ENCODE measurements at regions not wholly inside any gene's neighbourhood (a gene's known extent, or its start where the extent isn't known, plus 50 kb on each side); places are given as distances from the start of the nearest gene placed in this dataset.

DNA sequence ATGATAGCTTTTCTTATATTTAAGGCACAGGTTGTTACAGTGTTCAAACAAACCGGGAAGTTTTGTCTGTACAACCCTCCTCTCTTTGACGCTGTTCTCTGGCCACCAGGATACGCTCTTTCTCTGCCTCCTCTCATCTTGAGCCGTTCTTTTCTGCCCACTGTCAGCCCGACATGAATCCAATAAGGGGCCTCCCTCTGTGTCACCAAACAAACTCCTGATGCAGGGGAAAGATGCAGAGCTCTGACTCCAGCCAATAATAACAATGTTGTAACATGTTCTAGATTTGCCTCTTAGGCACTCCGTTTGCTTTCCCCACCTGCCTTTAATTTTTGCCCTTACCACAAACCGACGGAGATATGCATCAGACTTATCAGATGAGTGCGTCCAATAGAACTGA is 449.3 kb downstream of the SLC4A3 start (continued):
- TF ChIP-seq, protein P1, sequence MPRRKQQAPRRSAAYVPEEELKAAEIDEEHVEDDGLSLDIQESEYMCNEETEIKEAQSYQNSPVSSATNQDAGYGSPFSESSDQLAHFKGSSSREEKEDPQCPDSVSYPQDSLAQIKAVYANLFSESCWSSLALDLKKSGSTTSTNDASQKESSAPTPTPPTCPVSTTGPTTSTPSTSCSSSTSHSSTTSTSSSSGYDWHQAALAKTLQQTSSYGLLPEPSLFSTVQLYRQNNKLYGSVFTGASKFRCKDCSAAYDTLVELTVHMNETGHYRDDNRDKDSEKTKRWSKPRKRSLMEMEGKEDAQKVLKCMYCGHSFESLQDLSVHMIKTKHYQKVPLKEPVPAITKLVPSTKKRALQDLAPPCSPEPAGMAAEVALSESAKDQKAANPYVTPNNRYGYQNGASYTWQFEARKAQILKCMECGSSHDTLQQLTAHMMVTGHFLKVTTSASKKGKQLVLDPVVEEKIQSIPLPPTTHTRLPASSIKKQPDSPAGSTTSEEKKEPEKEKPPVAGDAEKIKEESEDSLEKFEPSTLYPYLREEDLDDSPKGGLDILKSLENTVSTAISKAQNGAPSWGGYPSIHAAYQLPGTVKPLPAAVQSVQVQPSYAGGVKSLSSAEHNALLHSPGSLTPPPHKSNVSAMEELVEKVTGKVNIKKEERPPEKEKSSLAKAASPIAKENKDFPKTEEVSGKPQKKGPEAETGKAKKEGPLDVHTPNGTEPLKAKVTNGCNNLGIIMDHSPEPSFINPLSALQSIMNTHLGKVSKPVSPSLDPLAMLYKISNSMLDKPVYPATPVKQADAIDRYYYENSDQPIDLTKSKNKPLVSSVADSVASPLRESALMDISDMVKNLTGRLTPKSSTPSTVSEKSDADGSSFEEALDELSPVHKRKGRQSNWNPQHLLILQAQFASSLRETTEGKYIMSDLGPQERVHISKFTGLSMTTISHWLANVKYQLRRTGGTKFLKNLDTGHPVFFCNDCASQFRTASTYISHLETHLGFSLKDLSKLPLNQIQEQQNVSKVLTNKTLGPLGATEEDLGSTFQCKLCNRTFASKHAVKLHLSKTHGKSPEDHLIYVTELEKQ (tag by site-specific recombination; IDR thresholded peaks at IDR 0.05; ENCODE audit: borderline replicate concordance), result no peak
- TF ChIP-seq OSR2 (tag by site-specific recombination; IDR thresholded peaks at IDR 0.05) (no peak), HOXD13 (CRISPR knock-in tag; IDR thresholded peaks at IDR 0.05; ENCODE audit: borderline replicate concordance) (no peak), ZNF791 (tag by site-specific recombination; IDR thresholded peaks at IDR 0.05) (no peak), GLIS1 (tag by site-specific recombination; IDR thresholded peaks at IDR 0.05) (0 out of 2 replicates have a peak, but pooled peaks have one; percentile 9), ZNF560 (tag by site-specific recombination; IDR thresholded peaks at IDR 0.05; ENCODE audit: borderline replicate concordance) (no peak), ZNF555 (tag by site-specific recombination; conservative IDR thresholded peaks at IDR 0.05) (no peak), ZFP69B (tag by site-specific recombination; IDR thresholded peaks at IDR 0.05) (no peak), ZNF837 (tag by site-specific recombination; IDR thresholded peaks at IDR 0.05) (no peak), REPIN1 (tag by site-specific recombination; IDR thresholded peaks at IDR 0.05; ENCODE audit: low read depth) (no peak), ZNF223 (tag by site-specific recombination; IDR thresholded peaks at IDR 0.05) (no peak), ZFP3 (tag by site-specific recombination; IDR thresholded peaks at IDR 0.05; ENCODE audit: low read depth) (no peak), ZNF335 (tag by site-specific recombination; conservative IDR thresholded peaks at IDR 0.05) (peak; percentile 15; the same call in 1 of the 2 replicates), ZNF133 (tag by site-specific recombination; IDR thresholded peaks at IDR 0.05) (no peak), ZBTB8A (tag by site-specific recombination; IDR thresholded peaks at IDR 0.05) (0 out of 2 replicates have a peak, but pooled peaks have one; percentile 19), ZNF549 (tag by site-specific recombination; IDR thresholded peaks at IDR 0.05) (no peak), GLI2 (tag by site-specific recombination; IDR thresholded peaks at IDR 0.05; ENCODE audit: borderline replicate concordance, low read depth) (no peak), HOXA7 (CRISPR knock-in tag; IDR thresholded peaks at IDR 0.05; ENCODE audit: borderline replicate concordance) (no peak), ZNF707 (tag by site-specific recombination; IDR thresholded peaks at IDR 0.05) (no peak), ZNF521 (tag by site-specific recombination; IDR thresholded peaks at IDR 0.05) (no peak), FEZF1 (tag by site-specific recombination; IDR thresholded peaks at IDR 0.05) (peak; percentile 33; the same call in 1 of the 2 replicates), ZNF48 (tag by site-specific recombination; IDR thresholded peaks at IDR 0.05) (no peak), ZNF701 (tag by site-specific recombination; IDR thresholded peaks at IDR 0.05) (no peak)
- TF ChIP-seq, protein P2, sequence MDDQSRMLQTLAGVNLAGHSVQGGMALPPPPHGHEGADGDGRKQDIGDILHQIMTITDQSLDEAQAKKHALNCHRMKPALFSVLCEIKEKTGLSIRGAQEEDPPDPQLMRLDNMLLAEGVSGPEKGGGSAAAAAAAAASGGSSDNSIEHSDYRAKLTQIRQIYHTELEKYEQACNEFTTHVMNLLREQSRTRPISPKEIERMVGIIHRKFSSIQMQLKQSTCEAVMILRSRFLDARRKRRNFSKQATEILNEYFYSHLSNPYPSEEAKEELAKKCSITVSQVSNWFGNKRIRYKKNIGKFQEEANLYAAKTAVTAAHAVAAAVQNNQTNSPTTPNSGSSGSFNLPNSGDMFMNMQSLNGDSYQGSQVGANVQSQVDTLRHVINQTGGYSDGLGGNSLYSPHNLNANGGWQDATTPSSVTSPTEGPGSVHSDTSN (CRISPR knock-in tag; IDR thresholded peaks at IDR 0.05), result no peak
- TF ChIP-seq, protein P3, sequence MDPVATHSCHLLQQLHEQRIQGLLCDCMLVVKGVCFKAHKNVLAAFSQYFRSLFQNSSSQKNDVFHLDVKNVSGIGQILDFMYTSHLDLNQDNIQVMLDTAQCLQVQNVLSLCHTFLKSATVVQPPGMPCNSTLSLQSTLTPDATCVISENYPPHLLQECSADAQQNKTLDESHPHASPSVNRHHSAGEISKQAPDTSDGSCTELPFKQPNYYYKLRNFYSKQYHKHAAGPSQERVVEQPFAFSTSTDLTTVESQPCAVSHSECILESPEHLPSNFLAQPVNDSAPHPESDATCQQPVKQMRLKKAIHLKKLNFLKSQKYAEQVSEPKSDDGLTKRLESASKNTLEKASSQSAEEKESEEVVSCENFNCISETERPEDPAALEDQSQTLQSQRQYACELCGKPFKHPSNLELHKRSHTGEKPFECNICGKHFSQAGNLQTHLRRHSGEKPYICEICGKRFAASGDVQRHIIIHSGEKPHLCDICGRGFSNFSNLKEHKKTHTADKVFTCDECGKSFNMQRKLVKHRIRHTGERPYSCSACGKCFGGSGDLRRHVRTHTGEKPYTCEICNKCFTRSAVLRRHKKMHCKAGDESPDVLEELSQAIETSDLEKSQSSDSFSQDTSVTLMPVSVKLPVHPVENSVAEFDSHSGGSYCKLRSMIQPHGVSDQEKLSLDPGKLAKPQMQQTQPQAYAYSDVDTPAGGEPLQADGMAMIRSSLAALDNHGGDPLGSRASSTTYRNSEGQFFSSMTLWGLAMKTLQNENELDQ (tag by site-specific recombination; IDR thresholded peaks at IDR 0.05; ENCODE audit: low read depth), result no peak
- TF ChIP-seq, protein P4, sequence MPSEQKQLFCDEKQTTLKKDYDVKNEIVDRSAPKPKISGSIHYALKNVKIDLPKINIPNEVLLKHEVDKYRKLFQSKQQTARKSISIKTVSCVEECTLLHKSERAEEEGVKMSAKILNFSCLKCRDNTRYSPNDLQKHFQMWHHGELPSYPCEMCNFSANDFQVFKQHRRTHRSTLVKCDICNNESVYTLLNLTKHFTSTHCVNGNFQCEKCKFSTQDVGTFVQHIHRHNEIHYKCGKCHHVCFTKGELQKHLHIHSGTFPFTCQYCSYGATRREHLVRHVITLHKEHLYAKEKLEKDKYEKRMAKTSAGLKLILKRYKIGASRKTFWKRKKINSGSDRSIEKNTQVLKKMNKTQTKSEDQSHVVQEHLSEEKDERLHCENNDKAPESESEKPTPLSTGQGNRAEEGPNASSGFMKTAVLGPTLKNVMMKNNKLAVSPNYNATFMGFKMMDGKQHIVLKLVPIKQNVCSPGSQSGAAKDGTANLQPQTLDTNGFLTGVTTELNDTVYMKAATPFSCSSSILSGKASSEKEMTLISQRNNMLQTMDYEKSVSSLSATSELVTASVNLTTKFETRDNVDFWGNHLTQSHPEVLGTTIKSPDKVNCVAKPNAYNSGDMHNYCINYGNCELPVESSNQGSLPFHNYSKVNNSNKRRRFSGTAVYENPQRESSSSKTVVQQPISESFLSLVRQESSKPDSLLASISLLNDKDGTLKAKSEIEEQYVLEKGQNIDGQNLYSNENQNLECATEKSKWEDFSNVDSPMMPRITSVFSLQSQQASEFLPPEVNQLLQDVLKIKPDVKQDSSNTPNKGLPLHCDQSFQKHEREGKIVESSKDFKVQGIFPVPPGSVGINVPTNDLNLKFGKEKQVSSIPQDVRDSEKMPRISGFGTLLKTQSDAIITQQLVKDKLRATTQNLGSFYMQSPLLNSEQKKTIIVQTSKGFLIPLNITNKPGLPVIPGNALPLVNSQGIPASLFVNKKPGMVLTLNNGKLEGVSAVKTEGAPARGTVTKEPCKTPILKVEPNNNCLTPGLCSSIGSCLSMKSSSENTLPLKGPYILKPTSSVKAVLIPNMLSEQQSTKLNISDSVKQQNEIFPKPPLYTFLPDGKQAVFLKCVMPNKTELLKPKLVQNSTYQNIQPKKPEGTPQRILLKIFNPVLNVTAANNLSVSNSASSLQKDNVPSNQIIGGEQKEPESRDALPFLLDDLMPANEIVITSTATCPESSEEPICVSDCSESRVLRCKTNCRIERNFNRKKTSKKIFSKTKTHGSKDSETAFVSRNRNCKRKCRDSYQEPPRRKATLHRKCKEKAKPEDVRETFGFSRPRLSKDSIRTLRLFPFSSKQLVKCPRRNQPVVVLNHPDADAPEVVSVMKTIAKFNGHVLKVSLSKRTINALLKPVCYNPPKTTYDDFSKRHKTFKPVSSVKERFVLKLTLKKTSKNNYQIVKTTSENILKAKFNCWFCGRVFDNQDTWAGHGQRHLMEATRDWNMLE (tag by site-specific recombination; conservative IDR thresholded peaks at IDR 0.05; ENCODE audit: low read depth), result no peak
- TF ChIP-seq, protein P5, sequence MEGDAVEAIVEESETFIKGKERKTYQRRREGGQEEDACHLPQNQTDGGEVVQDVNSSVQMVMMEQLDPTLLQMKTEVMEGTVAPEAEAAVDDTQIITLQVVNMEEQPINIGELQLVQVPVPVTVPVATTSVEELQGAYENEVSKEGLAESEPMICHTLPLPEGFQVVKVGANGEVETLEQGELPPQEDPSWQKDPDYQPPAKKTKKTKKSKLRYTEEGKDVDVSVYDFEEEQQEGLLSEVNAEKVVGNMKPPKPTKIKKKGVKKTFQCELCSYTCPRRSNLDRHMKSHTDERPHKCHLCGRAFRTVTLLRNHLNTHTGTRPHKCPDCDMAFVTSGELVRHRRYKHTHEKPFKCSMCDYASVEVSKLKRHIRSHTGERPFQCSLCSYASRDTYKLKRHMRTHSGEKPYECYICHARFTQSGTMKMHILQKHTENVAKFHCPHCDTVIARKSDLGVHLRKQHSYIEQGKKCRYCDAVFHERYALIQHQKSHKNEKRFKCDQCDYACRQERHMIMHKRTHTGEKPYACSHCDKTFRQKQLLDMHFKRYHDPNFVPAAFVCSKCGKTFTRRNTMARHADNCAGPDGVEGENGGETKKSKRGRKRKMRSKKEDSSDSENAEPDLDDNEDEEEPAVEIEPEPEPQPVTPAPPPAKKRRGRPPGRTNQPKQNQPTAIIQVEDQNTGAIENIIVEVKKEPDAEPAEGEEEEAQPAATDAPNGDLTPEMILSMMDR (tag by site-specific recombination; IDR thresholded peaks at IDR 0.05), result peak; percentile 69
